Lower leg skin (tissue), 4 donors: ENCODE measurements at regions not wholly inside any gene's neighbourhood (a gene's known extent, or its start where the extent isn't known, plus 50 kb on each side); places are given as distances from the start of the nearest gene placed in this dataset.

Experiments
- DNase-seq, 2 donors: peaks; one replicate each; pipeline ENCODE4 v3.0.0-alpha.2; 2019; ENCODE audit warnings: low spot score in 2 of 2
- H3K4me3 ChIP-seq: fragments of 200-600 bp; sonication (generic); 2 replicates; pipeline ENCODE4 v1.5.1; 2017; ENCODE audit warnings: mild to moderate bottlenecking, low read depth; ENCODE audit not compliant: poor library complexity, severe bottlenecking
- POLR2A ChIP-seq, 2 donors: fragments of 450-650 bp; IDR thresholded peaks; one replicate each; pipeline ENCODE4 v1.6.1; 2016 to 2017; ENCODE audit warnings: antibody characterized with exemption in 2 of 2, mild to moderate bottlenecking in 1 of 2, moderate library complexity in 1 of 2
- WGBS, 2 donors: methylation state at CpG; one replicate each; pipeline ENCODE4 v1.1.5; 2018; 5-methylcytosine and 5-hydroxymethylcytosine counted together
- intact Hi-C: fragments of 100-400 bp; cut with DNase I; formaldehyde crosslinking; loops from one replicate; pipeline ENCODE4 v1.15.0; 2023; ENCODE audit warnings: low total_unique reads
- TF ChIP-seq, protein P1 (sequence below), 3 donors: fragments of 450-650 bp; IDR thresholded peaks; one replicate each; pipeline ENCODE4 v1.5.1; 2016; ENCODE audit warnings: antibody characterized with exemption in 3 of 3, mild to moderate bottlenecking in 3 of 3, moderate library complexity in 2 of 3

DNA sequence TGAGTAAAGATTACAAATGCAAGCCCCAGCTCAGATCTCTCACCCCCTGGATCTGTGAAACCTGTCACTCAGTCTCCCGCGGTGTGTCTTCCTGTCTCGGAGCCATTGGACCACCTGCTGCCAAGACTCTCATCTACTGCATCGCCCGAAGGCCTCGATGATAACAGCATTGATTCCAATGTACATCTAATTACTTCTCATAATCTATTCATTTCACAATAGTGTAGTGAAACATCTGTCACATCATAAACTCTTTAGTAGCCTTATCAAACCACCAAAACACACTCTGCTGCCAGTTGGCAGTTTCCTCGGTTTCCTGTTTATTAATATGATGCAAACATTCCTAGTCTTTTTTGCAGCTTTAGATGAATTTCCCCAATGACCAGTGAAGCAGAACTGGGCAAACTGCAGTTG is 220.3 kb downstream of the POU4F1 start:
- 83 to 86% methylated on average over 7 of the region's 7 CpGs for WGBS, 2 donors
- TF ChIP-seq, protein P1, sequence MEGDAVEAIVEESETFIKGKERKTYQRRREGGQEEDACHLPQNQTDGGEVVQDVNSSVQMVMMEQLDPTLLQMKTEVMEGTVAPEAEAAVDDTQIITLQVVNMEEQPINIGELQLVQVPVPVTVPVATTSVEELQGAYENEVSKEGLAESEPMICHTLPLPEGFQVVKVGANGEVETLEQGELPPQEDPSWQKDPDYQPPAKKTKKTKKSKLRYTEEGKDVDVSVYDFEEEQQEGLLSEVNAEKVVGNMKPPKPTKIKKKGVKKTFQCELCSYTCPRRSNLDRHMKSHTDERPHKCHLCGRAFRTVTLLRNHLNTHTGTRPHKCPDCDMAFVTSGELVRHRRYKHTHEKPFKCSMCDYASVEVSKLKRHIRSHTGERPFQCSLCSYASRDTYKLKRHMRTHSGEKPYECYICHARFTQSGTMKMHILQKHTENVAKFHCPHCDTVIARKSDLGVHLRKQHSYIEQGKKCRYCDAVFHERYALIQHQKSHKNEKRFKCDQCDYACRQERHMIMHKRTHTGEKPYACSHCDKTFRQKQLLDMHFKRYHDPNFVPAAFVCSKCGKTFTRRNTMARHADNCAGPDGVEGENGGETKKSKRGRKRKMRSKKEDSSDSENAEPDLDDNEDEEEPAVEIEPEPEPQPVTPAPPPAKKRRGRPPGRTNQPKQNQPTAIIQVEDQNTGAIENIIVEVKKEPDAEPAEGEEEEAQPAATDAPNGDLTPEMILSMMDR (IDR thresholded peaks at IDR 0.05), result no peak
- no peak for TF ChIP-seq POLR2A (IDR thresholded peaks at IDR 0.05)
- intact Hi-C loops, result no loop called here
- DNase-seq, result no peak
- no peak overlapping the region for H3K4me3 ChIP-seq

DNA sequence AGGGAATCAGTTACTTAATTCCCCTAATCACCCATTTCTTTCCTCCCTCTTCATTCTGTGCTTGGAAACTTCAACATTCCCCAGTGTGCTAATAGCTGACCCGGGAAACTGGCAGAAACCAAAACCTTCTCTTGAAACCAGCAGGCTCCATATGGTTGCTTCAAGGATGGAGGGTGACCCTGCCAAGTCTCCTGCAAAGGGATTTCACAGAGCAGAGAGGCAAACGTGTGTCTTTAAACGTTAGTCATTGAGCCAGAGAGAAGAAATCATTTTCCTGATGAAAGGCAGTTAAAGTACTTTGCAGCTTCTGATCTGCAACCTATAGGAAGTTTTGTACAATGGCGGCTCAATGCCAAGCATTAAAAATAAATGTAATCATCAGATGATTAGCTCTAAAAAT is 220.9 kb downstream of the POU4F1 start:
- no peak for DNase-seq
- H3K4me3 ChIP-seq, result no peak overlapping the region
- TF ChIP-seq POLR2A (IDR thresholded peaks at IDR 0.05), result no peak
- TF ChIP-seq, protein P1 (IDR thresholded peaks at IDR 0.05), result no peak
- intact Hi-C loops, result no loop called here
- 61 to 63% methylated on average over 4 of the region's 4 CpGs for WGBS, 2 donors

DNA sequence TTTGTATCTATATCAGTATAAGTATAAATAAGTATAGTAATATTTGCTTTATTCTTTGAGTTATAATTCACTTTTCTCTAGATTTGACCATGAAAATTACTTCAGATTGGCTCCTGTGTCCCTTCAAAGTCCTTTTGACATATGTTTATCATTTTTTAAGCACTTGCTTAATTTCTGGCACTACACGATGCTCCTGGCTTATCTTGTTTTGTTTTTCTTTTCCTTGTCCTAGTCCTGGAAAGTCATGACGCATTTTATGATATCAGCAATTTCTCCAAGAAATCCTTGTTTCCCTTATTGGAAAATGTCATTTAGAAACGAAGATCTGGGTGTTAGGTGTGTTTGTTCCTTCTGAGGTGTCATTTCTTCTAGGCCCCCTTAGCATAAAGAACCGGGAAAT is 226.5 kb downstream of the POU4F1 start:
- 78 to 80% methylated on average over 4 of the region's 4 CpGs for WGBS, 2 donors
- no peak overlapping the region for H3K4me3 ChIP-seq
- TF ChIP-seq, protein P1 (IDR thresholded peaks at IDR 0.05), result no peak
- no peak for TF ChIP-seq POLR2A (IDR thresholded peaks at IDR 0.05)
- intact Hi-C loops, result no loop called here
- no peak for DNase-seq

GRCh38 chr13:78376033-78376432 is 227.3 kb downstream of the POU4F1 start:
- TF ChIP-seq, protein P1 (IDR thresholded peaks at IDR 0.05), result no peak
- TF ChIP-seq POLR2A (IDR thresholded peaks at IDR 0.05), result no peak
- intact Hi-C loops, result no loop called here
- DNase-seq, result no peak
- 62 to 69% methylated on average over 2 of the region's 2 CpGs for WGBS, 2 donors
- H3K4me3 ChIP-seq, result no peak overlapping the region

DNA sequence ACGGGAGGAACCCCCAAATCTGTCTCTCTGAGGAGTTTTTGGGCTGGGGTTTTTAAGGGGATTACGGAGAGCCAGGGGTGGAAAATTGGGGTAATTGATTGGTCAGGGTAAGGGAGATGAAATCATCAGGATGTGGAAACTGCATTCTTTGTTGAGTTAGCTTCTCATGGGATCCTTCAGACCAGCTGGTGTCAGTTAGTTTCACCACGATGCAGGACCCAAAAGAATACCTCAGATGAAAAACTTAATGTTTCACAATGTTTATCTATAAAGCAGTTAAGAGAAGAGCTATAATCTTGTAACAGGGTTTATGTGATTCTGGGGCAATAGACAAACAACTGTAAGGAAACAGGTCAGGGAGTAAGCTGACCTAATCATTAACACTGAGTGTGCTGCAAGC is 230.8 kb downstream of the POU4F1 start:
- 62 to 65% methylated on average over 3 of the region's 3 CpGs for WGBS, 2 donors
- intact Hi-C loops, result no loop called here
- no peak for DNase-seq
- H3K4me3 ChIP-seq, result no peak overlapping the region
- TF ChIP-seq, protein P1 (IDR thresholded peaks at IDR 0.05), result no peak
- no peak for TF ChIP-seq POLR2A (IDR thresholded peaks at IDR 0.05)

- H3K4me3 ChIP-seq, result no peak overlapping the region
- intact Hi-C loops, result no loop called here
- DNase-seq, result no peak
- 49 to 52% methylated on average over 2 of the region's 2 CpGs for WGBS, 2 donors
- no peak for TF ChIP-seq POLR2A (IDR thresholded peaks at IDR 0.05)
- TF ChIP-seq, protein P1 (IDR thresholded peaks at IDR 0.05), result no peak
Measured at GRCh38 chr13:78370231-78370630, 233.1 kb downstream of the POU4F1 start.
